SK-N-MC (cell line): ENCODE measurements at regions not wholly inside any gene's neighbourhood (a gene's known extent, or its start where the extent isn't known, plus 50 kb on each side); places are given as distances from the start of the nearest gene placed in this dataset.

Experiments used
- DNase-seq: peaks from one replicate; pipeline ENCODE4 v3.0.0-alpha.2; 2011; ENCODE audit warnings: low read depth, low spot score
- H3K27ac ChIP-seq: fragments of 200-600 bp; sonication (generic); 2 replicates; pipeline ENCODE4 v1.5.1; 2016; ENCODE audit warnings: mixed run types
- H3K36me3 ChIP-seq: fragments of 200-600 bp; sonication (generic); 2 replicates; pipeline ENCODE4 v1.6.1; 2017; ENCODE audit warnings: antibody characterized with exemption, low read length, mixed read lengths; ENCODE audit not compliant: insufficient read depth
- H3K4me3 ChIP-seq: fragments of 200-600 bp; sonication (generic); 2 replicates; pipeline ENCODE4 v1.5.1; 2016
- H3K9ac ChIP-seq: fragments of 200-600 bp; sonication (generic); 2 replicates; pipeline ENCODE4 v1.8.0; 2017; ENCODE audit warnings: mixed run types, mixed read lengths; ENCODE audit not compliant: insufficient read length
- H3K9me3 ChIP-seq: fragments of 200-600 bp; sonication (generic); 2 replicates; pipeline ENCODE4 v1.6.1; 2017; ENCODE audit warnings: low read depth, mild to moderate bottlenecking, antibody characterized with exemption, low read length, moderate library complexity, mixed read lengths
- EZH2 ChIP-seq: fragments of 200-600 bp; sonication (generic); IDR thresholded peaks from one replicate; pipeline ENCODE4 v1.6.1; 2017; ENCODE audit warnings: antibody characterized with exemption
- FOXP2 ChIP-seq: optimal IDR thresholded peaks from 2 replicates; pipeline ENCODE3; 2011; ENCODE audit warnings: mild to moderate bottlenecking, moderate library complexity; ENCODE audit not compliant: insufficient read depth; ENCODE audit errors: extremely low read length, control extremely low read depth
- POLR2AphosphoS5 ChIP-seq: IDR thresholded peaks from 2 replicates; pipeline ENCODE4 v1.6.1; 2012; ENCODE audit warnings: mild to moderate bottlenecking, low read depth, low read length, borderline replicate concordance

DNA sequence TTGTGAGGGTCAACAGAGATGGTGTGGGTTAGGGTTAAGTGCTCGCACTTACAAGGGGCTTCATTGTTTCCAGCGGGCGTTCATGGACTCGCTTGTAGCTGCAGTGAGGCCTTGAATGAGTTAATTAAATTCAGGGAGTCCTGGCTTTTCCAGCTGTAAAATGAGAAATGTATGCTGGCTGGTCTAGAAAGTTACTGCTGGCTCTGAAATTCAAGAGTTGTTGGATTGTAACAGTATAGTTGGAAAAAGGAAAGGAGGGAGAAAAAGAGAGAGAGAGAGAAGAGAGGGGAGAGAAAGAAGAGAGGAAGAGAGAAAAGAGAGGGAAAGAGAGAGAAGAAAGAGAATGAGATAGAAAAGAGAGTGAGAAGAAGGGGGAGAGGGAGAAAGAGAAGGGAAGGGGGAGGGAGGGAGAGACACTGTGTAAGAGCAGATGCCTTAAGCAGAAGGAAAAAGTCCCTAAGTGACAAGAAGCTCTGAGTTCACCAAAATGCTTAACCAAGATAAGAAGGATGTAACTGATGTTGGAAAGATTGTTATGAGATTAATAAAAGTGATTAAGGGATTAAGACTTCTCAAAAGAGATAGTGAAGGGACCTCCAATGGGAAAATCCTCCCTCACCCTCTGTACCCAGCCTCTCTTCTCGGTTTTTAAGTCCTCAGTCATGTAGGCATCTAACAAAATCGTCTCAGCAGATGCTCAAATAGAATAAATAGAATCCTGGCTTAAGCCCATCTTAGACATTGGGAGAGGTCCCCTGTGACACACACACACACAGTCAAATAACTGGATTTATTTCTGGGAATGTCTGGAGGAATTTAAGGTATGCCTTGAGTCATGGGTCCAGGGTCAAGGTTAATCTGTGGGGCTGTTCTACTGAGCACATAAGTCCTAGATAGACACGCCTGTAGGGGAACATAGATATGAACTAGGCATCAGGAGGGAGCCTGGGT is 477.9 kb downstream of the MIAT start:
- DNase-seq, result no peak
- H3K4me3 ChIP-seq, result no peak overlapping the region

DNA sequence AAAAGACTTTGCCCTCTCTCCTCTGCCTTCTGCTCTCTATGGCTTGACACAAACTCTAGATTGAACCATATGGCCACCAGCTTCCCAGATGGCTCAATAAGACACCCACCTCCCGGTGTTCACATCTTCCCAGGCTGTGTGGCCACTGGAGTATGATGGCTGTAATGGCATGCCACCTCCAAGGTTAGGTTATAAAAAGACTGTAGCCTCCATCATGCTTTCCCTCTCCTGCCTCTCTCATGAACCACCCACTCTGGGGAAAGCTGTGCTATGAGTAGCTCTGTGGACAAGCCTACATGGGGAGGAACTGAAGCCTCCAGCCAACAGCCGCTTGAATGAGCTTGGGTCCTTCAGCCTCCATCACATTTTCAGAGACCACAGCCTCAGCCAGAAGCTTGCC is 479.2 kb downstream of the MIAT start:
- H3K36me3 ChIP-seq, result no peaks in the 10 kb centered on the region
- no peak overlapping the region for H3K9ac ChIP-seq
- H3K27ac ChIP-seq, result no peak overlapping the region
- no peak overlapping the region for H3K4me3 ChIP-seq
- no peaks in the 10 kb centered on the region for H3K9me3 ChIP-seq
- TF ChIP-seq POLR2AphosphoS5 (no peak), EZH2 (no peak), FOXP2 (no peak)
- no peak for DNase-seq

More for the DNA sequence above, 477.9 kb downstream of the MIAT start:
- Histone ChIP-seq H3K36me3 (no peaks in the 10 kb centered on the region), H3K9me3 (no peaks in the 10 kb centered on the region), H3K27ac (no peak overlapping the region), H3K9ac (no peak overlapping the region)
- no peak for TF ChIP-seq FOXP2
- no peak for TF ChIP-seq EZH2
- TF ChIP-seq POLR2AphosphoS5, result no peak

DNA sequence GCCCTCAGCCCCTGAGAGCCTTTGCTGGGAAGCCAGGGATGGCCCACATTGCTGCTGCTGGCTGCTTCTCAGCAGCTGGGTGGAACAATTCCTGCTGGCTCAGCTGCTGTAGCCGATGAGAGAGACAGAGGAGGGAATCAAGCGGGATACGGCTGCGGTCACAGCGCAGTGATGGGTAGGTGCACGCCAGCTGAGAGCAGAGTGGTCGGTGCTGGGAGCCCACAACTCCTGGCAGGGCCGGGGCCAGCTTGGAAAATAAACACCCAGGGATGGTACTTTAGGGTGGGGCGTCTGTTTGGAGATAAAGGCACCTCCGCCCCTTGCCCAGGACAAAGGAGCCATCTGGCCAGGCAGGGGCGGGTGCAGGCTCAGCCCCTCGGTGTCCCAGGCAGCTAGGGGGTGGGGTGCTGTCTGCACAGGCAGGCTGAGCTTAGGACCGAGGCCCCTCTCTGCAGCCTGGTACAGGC is 480.5 kb downstream of the MIAT start:
- H3K9me3 ChIP-seq, result no peaks in the 10 kb centered on the region

DNA sequence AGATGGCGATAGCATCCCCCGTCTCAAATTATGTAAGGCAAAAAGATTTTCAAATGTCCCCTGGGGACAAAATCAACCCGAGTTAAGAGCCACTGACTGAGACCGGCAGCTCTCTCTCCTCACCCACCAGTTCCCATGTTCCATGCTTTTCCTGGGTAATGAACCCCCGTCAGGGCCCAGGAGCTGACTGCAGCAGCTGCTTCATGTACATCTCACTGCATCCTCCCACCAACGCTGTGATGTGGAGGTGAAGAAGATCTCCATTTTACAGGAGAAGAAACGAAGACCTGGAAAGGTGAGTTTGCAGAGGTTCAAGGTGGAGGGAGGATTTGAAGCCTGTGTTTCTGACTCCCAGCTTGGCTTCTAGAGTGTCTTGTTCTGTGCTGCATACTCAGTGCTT is 481.1 kb downstream of the MIAT start:
- no peak overlapping the region for H3K27ac ChIP-seq
- H3K9me3 ChIP-seq, result no peaks in the 10 kb centered on the region
- no peak for TF ChIP-seq POLR2AphosphoS5
- TF ChIP-seq FOXP2, result no peak
- no peak for TF ChIP-seq EZH2
- no peak overlapping the region for H3K9ac ChIP-seq
- no peak overlapping the region for H3K4me3 ChIP-seq
- no peaks in the 10 kb centered on the region for H3K36me3 ChIP-seq
- no peak for DNase-seq

More for the DNA sequence above, 480.5 kb downstream of the MIAT start:
- DNase-seq, result no peak
- Histone ChIP-seq H3K9ac (no peak overlapping the region), H3K27ac (no peak overlapping the region), H3K4me3 (no peak overlapping the region), H3K36me3 (no peaks in the 10 kb centered on the region)
- TF ChIP-seq EZH2, result no peak
- no peak for TF ChIP-seq POLR2AphosphoS5
- no peak for TF ChIP-seq FOXP2

DNA sequence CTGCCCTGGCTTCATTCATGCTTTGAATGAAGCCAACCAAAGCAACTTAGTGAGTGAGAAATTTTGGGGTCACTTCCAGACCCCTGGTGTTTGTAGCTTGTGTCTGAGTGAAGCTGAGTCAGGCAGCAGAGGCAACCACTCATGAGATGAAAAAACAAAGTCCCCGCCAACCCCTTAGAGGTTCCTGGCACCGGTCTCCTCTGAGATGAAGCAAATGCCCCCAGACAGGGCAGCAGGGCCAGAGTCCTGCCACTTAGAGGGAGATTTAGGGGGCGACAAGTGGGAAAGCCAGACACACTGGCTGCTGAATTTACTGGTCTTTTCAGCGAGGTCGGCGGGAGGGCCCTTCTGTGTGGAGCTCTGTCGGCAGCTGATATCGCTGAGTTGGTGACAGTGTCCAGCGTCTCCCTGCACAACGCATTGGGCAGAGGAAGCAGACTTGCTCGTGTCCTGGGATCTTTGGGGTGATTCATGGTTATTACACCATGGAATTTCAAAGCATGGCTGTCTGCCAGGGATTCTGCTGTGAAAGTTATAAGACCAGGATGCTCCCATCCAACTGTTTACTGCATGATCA is 482.6 kb downstream of the MIAT start:
- Histone ChIP-seq H3K9me3 (no peaks in the 10 kb centered on the region), H3K9ac (no peak overlapping the region), H3K36me3 (no peaks in the 10 kb centered on the region), H3K27ac (no peak overlapping the region), H3K4me3 (no peak overlapping the region)
- no peak for TF ChIP-seq EZH2
- TF ChIP-seq FOXP2, result no peak
- no peak for TF ChIP-seq POLR2AphosphoS5
- no peak for DNase-seq

DNA sequence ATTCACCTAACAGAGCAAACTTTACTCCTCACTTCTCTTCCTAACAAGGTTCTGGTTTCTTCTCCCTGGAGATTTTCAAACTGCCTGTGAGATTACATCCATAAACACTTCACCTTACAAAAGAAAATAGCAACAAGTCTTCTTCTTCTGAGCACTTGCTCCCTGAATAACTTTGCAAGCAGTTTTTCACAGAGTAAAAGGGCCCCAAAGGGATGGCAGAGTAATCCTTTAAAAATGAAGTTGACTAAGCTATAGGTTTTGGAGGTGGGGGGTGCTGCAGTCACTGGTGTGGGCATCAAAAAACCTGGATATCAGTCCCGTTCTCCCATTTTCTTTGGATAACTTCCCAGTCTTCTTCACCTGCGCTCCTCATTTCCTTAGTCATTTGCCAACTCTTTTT is 484.9 kb downstream of the MIAT start:
- no peak overlapping the region for H3K4me3 ChIP-seq
- no peaks in the 10 kb centered on the region for H3K9me3 ChIP-seq
- H3K27ac ChIP-seq, result no peak overlapping the region
- DNase-seq, result no peak
- H3K9ac ChIP-seq, result no peak overlapping the region
- TF ChIP-seq FOXP2 (no peak), POLR2AphosphoS5 (no peak)
- no peaks in the 10 kb centered on the region for H3K36me3 ChIP-seq

DNA sequence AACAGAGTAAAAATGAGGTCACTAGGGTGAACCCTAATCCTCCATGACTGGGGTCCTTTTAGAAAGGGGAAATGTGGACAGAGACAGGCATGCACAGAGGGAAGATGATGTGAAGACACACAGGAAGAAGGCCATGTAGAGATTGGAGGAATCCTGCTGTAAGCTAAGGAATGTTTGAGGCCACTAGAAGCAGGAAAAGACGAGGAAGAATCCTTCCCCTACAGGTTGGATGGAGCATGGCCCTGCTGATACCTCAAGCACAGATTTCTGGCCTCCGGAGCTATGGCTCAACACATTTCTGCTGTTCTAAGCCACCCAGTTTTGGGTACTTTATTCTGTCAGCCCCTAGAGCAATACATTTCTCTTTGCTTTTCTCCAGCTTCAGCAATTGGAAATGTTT is 486.9 kb downstream of the MIAT start:
- Histone ChIP-seq H3K9ac (no peak overlapping the region), H3K4me3 (no peak overlapping the region), H3K36me3 (no peaks in the 10 kb centered on the region), H3K27ac (no peak overlapping the region), H3K9me3 (no peaks in the 10 kb centered on the region; the same call in 1 of the 2 replicates)
- DNase-seq, result no peak
- TF ChIP-seq POLR2AphosphoS5 (no peak), FOXP2 (no peak), EZH2 (no peak)

DNA sequence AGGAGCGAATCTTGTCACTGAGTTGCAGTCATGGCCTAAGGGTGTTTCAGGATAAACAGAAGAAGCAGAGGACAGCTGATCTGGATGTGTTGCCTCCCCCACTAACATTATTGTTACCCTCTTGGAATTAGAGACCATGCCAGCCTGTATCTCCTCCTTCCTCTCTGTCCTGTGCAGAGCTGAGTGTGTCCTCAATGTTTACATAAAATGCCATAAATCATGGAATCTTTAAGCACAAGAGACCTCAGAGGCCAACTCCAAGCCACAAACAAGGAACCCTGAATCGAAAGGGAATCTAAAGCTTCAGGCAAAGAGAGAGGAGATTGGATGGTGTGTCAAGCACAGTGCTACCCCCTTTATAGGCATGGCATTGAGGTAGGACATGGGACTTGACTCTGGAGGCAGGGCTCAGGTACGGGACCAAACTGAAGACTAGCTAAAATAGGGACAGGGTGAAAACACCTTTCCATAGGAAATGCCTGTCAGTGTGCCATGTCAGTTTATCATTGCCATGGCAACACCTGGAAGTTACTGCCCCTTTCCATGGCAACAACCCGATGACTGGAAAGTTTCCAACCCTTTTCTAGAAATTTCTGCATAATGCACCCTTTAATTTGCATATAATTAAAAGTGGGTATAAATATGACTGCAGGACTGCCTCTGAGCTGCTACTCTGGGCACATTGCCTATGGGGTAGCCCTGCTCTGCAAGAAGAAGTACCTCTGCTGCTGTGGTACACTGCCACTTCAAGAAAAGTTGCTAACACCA is 489.7 kb downstream of the MIAT start:
- Histone ChIP-seq H3K9me3 (no peaks in the 10 kb centered on the region; the same call in 1 of the 2 replicates), H3K9ac (no peak overlapping the region), H3K36me3 (no peaks in the 10 kb centered on the region), H3K4me3 (no peak overlapping the region), H3K27ac (no peak overlapping the region)
- DNase-seq, result no peak
- TF ChIP-seq EZH2, result no peak
- TF ChIP-seq FOXP2, result no peak
- no peak for TF ChIP-seq POLR2AphosphoS5
